ENCODE measurements at regions not wholly inside any gene's neighbourhood (a gene's known extent, or its start where the extent isn't known, plus 50 kb on each side); places are given as distances from the start of the nearest gene placed in this dataset.

- POLR2A ChIA-PET, result no interaction called here
- no peak overlapping the region for H3K27ac ChIP-seq (ENCODE audit: low read length)
- no peaks in the 10 kb centered on the region; the same call in 1 of the 2 replicates for H3K27me3 ChIP-seq (ENCODE audit: control insufficient read depth, insufficient read depth, low read length)
- no peaks in the 10 kb centered on the region for H3K9me3 ChIP-seq (ENCODE audit: control insufficient read depth, insufficient read depth, low read depth, low read length)
- TF ChIP-seq REST (IDR thresholded peaks at IDR 0.05; ENCODE audit: insufficient read depth in 1 of 2, low read depth in 2 of 2, low read length in 1 of 2), result no peak
- TF ChIP-seq TCF7L2 (IDR thresholded peaks at IDR 0.05; ENCODE audit: low read depth, low read length), result no peak
- no peak for TF ChIP-seq POLR2AphosphoS5 (IDR thresholded peaks at IDR 0.05; ENCODE audit: low read depth, low read length)
- no peak for TF ChIP-seq CTCF (IDR thresholded peaks at IDR 0.05)
- no peak for TF ChIP-seq SIN3A (IDR thresholded peaks at IDR 0.05; ENCODE audit: borderline replicate concordance, insufficient read depth, low read depth, low read length)
- in situ Hi-C loops (cut with HindIII; ENCODE audit: low pct_unique_long_range_greater_than_20kb, low sequenced_read_pairs) (no loop called here), intact Hi-C loops (cut with micrococcal nuclease; ENCODE audit: unreplicated experiment) (no loop called here)
- CTCF ChIA-PET, result no interaction called here
- no TSS peak for BruUV-seq (replicated peaks)
- H3K4me3 ChIP-seq (ENCODE audit: low read depth in 2 of 2, low read length in 2 of 2), result no peak overlapping the region
- H3K36me3 ChIP-seq (ENCODE audit: control insufficient read depth, insufficient read depth, low read length), result no peaks in the 10 kb centered on the region
- ATAC-seq (no peak), DNase-seq (ENCODE audit: low read depth, low spot score) (no peak)
- H3K4me1 ChIP-seq (ENCODE audit: control insufficient read depth, insufficient read depth, low read length), result no peaks in the 10 kb centered on the region
These were observed 82.5 kb downstream of the ELAPOR2 start for GRCh38 chr7:86976958-86977357.

GRCh38 chr7:86975914-86976313 lies 83.5 kb downstream of the ELAPOR2 start:
- intact Hi-C loops (cut with micrococcal nuclease; ENCODE audit: unreplicated experiment), result no loop called here
- in situ Hi-C loops (cut with HindIII; ENCODE audit: low pct_unique_long_range_greater_than_20kb, low sequenced_read_pairs), result no loop called here
- POLR2A ChIA-PET, result no interaction called here
- Histone ChIP-seq H3K36me3 (ENCODE audit: control insufficient read depth, insufficient read depth, low read length) (no peaks in the 10 kb centered on the region), H3K4me3 (ENCODE audit: low read depth in 2 of 2, low read length in 2 of 2) (no peak overlapping the region), H3K27me3 (ENCODE audit: control insufficient read depth, insufficient read depth, low read length) (no peaks in the 10 kb centered on the region), H3K4me1 (ENCODE audit: control insufficient read depth, insufficient read depth, low read length) (no peaks in the 10 kb centered on the region), H3K27ac (ENCODE audit: low read length) (no peak overlapping the region), H3K9me3 (ENCODE audit: control insufficient read depth, insufficient read depth, low read depth, low read length) (no peaks in the 10 kb centered on the region)
- DNase-seq (ENCODE audit: low read depth, low spot score) (no peak), ATAC-seq (no peak)
- CTCF ChIA-PET, result no interaction called here
- TF ChIP-seq TCF7L2 (IDR thresholded peaks at IDR 0.05; ENCODE audit: low read depth, low read length), result no peak
- no peak for TF ChIP-seq POLR2AphosphoS5 (IDR thresholded peaks at IDR 0.05; ENCODE audit: low read depth, low read length)
- BruUV-seq (replicated peaks), result no TSS peak

GRCh38 chr7:86975449-86975848 lies 84.0 kb downstream of the ELAPOR2 start:
- ATAC-seq, result no peak
- BruUV-seq (replicated peaks), result no TSS peak
- no peak for DNase-seq (ENCODE audit: low read depth, low spot score)
- Histone ChIP-seq H3K27ac (ENCODE audit: low read length) (no peak overlapping the region), H3K36me3 (ENCODE audit: control insufficient read depth, insufficient read depth, low read length) (no peaks in the 10 kb centered on the region), H3K27me3 (ENCODE audit: control insufficient read depth, insufficient read depth, low read length) (no peaks in the 10 kb centered on the region), H3K4me3 (ENCODE audit: low read depth in 2 of 2, low read length in 2 of 2) (no peak overlapping the region), H3K4me1 (ENCODE audit: control insufficient read depth, insufficient read depth, low read length) (no peaks in the 10 kb centered on the region), H3K9me3 (ENCODE audit: control insufficient read depth, insufficient read depth, low read depth, low read length) (no peaks in the 10 kb centered on the region)
- ChIA-PET POLR2A (no interaction called here), CTCF (no interaction called here)
- in situ Hi-C loops (cut with HindIII; ENCODE audit: low pct_unique_long_range_greater_than_20kb, low sequenced_read_pairs), result no loop called here
- intact Hi-C loops (cut with micrococcal nuclease; ENCODE audit: unreplicated experiment), result no loop called here
- no peak for TF ChIP-seq CTCF (IDR thresholded peaks at IDR 0.05)

Measured in Panc1 (cell line).